DOHH2 (cell line): ENCODE measurements at regions not wholly inside any gene's neighbourhood (a gene's known extent, or its start where the extent isn't known, plus 50 kb on each side); places are given as distances from the start of the nearest gene placed in this dataset.

Source experiments
- H3F3A ChIP-seq: fragments of 200-600 bp; sonication (generic), shearing (Covaris generic); 2 replicates; pipeline ENCODE4 v1.6.0; 2016; ENCODE audit warnings: antibody characterized with exemption, mild to moderate bottlenecking; ENCODE audit not compliant: control insufficient read depth, insufficient read depth
- H3K27ac ChIP-seq: fragments of 200-600 bp; sonication (generic); 2 replicates; pipeline ENCODE4 v1.5.1; 2014; ENCODE audit warnings: low read depth, mild to moderate bottlenecking, low read length, moderate library complexity
- H3K27me3 ChIP-seq: fragments of 200-600 bp; sonication (generic); 2 replicates; pipeline ENCODE4 v1.6.1; 2014; ENCODE audit warnings: mild to moderate bottlenecking, low read length, mixed read lengths; ENCODE audit not compliant: control insufficient read depth
- H3K36me3 ChIP-seq: fragments of 200-600 bp; sonication (generic); 2 replicates; pipeline ENCODE4 v1.6.1; 2014; ENCODE audit warnings: mild to moderate bottlenecking, low read length, moderate library complexity, mixed read lengths; ENCODE audit not compliant: control insufficient read depth
- H3K4me1 ChIP-seq: fragments of 200-600 bp; sonication (generic); 2 replicates; pipeline ENCODE4 v1.6.1; 2014; ENCODE audit warnings: mild to moderate bottlenecking, low read length, mixed read lengths; ENCODE audit not compliant: control insufficient read depth
- H3K4me2 ChIP-seq: fragments of 200-600 bp; sonication (generic); 2 replicates; pipeline ENCODE4 v1.6.0; 2014; ENCODE audit warnings: mild to moderate bottlenecking, low read length, moderate library complexity
- H3K4me3 ChIP-seq: fragments of 200-600 bp; sonication (generic); 2 replicates; pipeline ENCODE4 v1.5.1; 2014; ENCODE audit warnings: mild to moderate bottlenecking, low read length, mixed read lengths
- H3K79me2 ChIP-seq: fragments of 200-600 bp; sonication (generic); 2 replicates; pipeline ENCODE4 v1.6.1; 2014; ENCODE audit warnings: mild to moderate bottlenecking, low read length, mixed read lengths; ENCODE audit not compliant: control insufficient read depth
- H3K9me2 ChIP-seq: fragments of 200-600 bp; sonication (generic); replicated peaks from 2 replicates; pipeline ENCODE4 v1.6.1; 2014; ENCODE audit warnings: mild to moderate bottlenecking, low read length, mixed read lengths; ENCODE audit not compliant: control insufficient read depth
- H3K9me3 ChIP-seq: fragments of 200-600 bp; sonication (generic); 2 replicates; pipeline ENCODE4 v1.6.1; 2014; ENCODE audit warnings: antibody characterized with exemption, low read length, mixed read lengths; ENCODE audit not compliant: control insufficient read depth, insufficient read depth
- H4K20me1 ChIP-seq: fragments of 200-600 bp; sonication (generic); 2 replicates; pipeline ENCODE4 v1.6.0; 2014; ENCODE audit warnings: low read depth, mild to moderate bottlenecking, antibody characterized with exemption, low read length, moderate library complexity; ENCODE audit not compliant: control insufficient read depth, insufficient read depth
- EZH2phosphoT487 ChIP-seq: fragments of 200-600 bp; sonication (generic); IDR thresholded peaks from 2 replicates; pipeline ENCODE4 v1.6.1; 2017; ENCODE audit warnings: borderline replicate concordance, mild to moderate bottlenecking, antibody characterized with exemption, low read length, moderate library complexity, mixed read lengths
- TF ChIP-seq, protein P1 (sequence below): fragments of 200-600 bp; sonication (generic); IDR thresholded peaks from one replicate; pipeline ENCODE4 v1.5.1; 2014; ENCODE audit warnings: antibody characterized with exemption, mild to moderate bottlenecking, low read depth, low read length; ENCODE audit not compliant: poor library complexity, severe bottlenecking

DNA sequence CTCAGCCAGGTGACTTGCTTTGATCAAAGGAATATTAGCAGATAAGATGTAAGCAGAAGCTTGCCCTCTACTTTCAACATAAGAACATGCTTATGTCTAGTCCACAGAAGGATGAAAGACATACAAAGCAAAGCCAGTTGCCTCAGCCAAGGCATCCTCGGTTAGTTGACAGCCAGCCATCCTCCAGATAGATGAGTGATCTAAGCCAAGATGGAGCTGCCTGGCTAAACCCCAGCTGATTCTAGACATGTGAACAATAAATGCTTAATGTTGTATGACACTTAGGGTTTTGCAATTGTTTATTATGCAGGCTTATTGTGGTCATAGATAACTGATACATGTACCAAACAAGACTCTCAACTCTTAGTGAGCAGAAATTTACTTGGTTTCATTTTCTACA lies 157.6 kb upstream of the TMTC2 start:
- no peak overlapping the region for H3K4me2 ChIP-seq
- no peak for TF ChIP-seq EZH2phosphoT487
- TF ChIP-seq, protein P1, sequence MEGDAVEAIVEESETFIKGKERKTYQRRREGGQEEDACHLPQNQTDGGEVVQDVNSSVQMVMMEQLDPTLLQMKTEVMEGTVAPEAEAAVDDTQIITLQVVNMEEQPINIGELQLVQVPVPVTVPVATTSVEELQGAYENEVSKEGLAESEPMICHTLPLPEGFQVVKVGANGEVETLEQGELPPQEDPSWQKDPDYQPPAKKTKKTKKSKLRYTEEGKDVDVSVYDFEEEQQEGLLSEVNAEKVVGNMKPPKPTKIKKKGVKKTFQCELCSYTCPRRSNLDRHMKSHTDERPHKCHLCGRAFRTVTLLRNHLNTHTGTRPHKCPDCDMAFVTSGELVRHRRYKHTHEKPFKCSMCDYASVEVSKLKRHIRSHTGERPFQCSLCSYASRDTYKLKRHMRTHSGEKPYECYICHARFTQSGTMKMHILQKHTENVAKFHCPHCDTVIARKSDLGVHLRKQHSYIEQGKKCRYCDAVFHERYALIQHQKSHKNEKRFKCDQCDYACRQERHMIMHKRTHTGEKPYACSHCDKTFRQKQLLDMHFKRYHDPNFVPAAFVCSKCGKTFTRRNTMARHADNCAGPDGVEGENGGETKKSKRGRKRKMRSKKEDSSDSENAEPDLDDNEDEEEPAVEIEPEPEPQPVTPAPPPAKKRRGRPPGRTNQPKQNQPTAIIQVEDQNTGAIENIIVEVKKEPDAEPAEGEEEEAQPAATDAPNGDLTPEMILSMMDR = no peak
- no peaks in the 10 kb centered on the region for H3K9me3 ChIP-seq
- H3K79me2 ChIP-seq = no peaks in the 10 kb centered on the region
- H3K4me3 ChIP-seq = no peak overlapping the region
- no peaks in the 10 kb centered on the region for H3K27me3 ChIP-seq
- H3K36me3 ChIP-seq = no peaks in the 10 kb centered on the region
- H3K4me1 ChIP-seq = peaks cover 6% of the 10 kb centered on the region; the same call in 1 of the 2 replicates
- no peak overlapping the region for H3K27ac ChIP-seq
- H3F3A ChIP-seq = no peaks in the 10 kb centered on the region
- no peaks in the 10 kb centered on the region for H3K9me2 ChIP-seq
- no peaks in the 10 kb centered on the region for H4K20me1 ChIP-seq

GRCh38 chr12:82529954-82530353 lies 156.8 kb upstream of the TMTC2 start:
- TF ChIP-seq, protein P1 = no peak
- TF ChIP-seq EZH2phosphoT487 = no peak
- no peak overlapping the region for H3K27ac ChIP-seq
- H3K4me3 ChIP-seq = no peak overlapping the region
- H3K79me2 ChIP-seq = no peaks in the 10 kb centered on the region
- H4K20me1 ChIP-seq = no peaks in the 10 kb centered on the region
- H3K27me3 ChIP-seq = no peaks in the 10 kb centered on the region
- no peak overlapping the region for H3K4me2 ChIP-seq
- no peaks in the 10 kb centered on the region for H3F3A ChIP-seq
- H3K4me1 ChIP-seq = peaks cover 6% of the 10 kb centered on the region; the same call in 1 of the 2 replicates
- no peaks in the 10 kb centered on the region for H3K36me3 ChIP-seq
- H3K9me3 ChIP-seq = no peaks in the 10 kb centered on the region
- H3K9me2 ChIP-seq = no peaks in the 10 kb centered on the region

DNA sequence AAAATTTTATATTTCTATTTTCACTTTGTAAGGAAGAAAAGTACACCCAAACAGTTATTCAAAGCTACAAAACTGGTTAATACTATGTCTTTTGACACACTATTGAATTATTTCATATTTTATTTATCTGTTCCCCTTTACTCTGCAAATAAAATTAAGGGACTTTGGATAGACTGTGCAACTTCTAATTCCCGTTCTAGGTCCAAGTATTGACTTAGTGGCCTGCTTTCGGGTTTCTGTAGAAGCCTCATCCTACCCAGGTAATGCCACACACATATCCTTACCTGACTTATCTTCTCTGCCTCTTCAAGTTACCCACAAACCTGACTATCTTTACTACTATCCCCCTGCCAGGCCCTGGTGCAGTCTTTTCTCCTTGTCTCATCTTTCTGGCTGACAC lies 156.3 kb upstream of the TMTC2 start:
- Histone ChIP-seq H3K9me2 (no peaks in the 10 kb centered on the region), H3K36me3 (no peaks in the 10 kb centered on the region), H3K27me3 (no peaks in the 10 kb centered on the region), H3K9me3 (no peaks in the 10 kb centered on the region), H3F3A (no peaks in the 10 kb centered on the region), H3K4me2 (no peak overlapping the region), H4K20me1 (no peaks in the 10 kb centered on the region), H3K4me3 (no peak overlapping the region), H3K4me1 (peaks cover 6% of the 10 kb centered on the region; the same call in 1 of the 2 replicates), H3K79me2 (no peaks in the 10 kb centered on the region), H3K27ac (no peak overlapping the region)
- TF ChIP-seq, protein P1 = no peak
- no peak for TF ChIP-seq EZH2phosphoT487

DNA sequence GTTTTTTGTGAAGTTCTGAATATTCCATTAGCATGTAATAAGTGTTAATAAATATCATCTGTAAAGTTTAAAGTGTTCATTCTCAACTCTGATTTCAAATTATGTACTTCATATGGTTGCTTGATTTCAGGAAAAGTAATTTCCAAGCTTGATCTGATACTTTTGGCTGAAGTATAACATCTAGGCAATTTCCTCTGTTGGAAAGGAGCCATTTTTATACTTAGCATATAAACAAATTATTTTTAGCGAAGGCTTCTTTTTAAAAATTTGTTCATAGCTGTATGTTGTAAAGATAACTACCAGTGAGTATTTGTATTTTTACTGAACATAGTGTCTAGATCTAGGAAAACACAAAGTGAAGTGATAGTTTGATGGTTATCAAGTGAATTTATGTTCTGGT lies 153.4 kb upstream of the TMTC2 start:
- no peaks in the 10 kb centered on the region for H3K9me2 ChIP-seq
- H3K79me2 ChIP-seq = no peaks in the 10 kb centered on the region
- TF ChIP-seq, protein P1 = no peak
- TF ChIP-seq EZH2phosphoT487 = no peak
- H3K4me1 ChIP-seq = no peaks in the 10 kb centered on the region
- H3K27ac ChIP-seq = no peak overlapping the region
- H3F3A ChIP-seq = no peaks in the 10 kb centered on the region
- H4K20me1 ChIP-seq = no peaks in the 10 kb centered on the region
- H3K9me3 ChIP-seq = no peaks in the 10 kb centered on the region
- H3K4me3 ChIP-seq = no peak overlapping the region
- H3K36me3 ChIP-seq = no peaks in the 10 kb centered on the region
- no peaks in the 10 kb centered on the region for H3K27me3 ChIP-seq
- no peak overlapping the region for H3K4me2 ChIP-seq
